ENCODE measurements at regions not wholly inside any gene's neighbourhood (a gene's known extent, or its start where the extent isn't known, plus 50 kb on each side); places are given as distances from the start of the nearest gene placed in this dataset.

DNA sequence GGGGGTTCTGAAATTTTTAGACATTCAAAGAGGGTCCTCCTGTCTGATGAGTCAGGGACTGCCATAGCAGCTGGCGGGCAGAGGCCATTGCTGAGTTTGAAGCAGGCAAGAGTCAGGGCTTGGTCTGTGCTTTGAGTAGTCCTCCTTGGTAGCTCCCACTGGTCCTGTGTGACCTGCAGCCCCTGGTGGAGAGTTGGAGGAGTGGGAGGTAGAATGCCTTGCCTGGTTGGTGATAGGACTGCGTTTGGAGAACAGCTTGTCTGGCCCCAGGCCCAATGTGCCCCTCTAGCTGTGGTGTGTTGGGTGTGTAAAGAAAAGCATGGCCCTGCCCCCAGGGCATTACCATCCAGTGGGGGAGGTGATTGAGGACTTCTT is 116.7 kb downstream of the BEGAIN start:
- no peak for DNase-seq

DNA sequence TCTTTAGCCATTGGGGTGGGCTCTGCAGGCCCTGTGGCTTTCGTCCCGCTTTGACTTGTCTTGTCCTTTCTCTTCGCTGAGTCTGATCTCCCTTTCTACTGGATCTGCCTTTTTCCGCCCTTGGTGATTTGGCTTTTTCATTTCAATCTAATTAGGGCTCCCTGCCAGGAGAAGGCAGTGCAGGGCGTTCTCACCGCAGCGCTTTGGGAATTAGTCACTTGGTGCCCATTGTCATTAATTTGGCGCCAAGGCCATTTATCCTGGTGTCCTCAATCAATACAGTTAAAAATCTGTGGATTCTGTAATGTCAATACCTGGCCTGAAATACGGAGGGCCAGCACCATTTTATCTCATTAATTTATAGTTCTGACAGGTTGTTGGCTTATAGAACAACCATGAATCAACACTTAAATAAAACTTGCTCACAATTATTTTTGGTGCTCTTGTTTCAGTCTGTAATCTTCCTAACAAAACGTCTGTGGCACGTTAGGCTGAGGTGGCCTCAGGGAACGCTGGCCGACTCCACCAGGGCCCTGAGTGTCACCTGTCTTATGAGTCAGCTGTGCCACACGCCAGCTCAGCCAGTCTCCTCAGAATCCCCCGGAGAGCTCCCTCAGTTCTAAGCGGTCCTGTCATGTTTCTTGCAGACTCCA is 115.7 kb downstream of the BEGAIN start:
- no peak for DNase-seq

DNA sequence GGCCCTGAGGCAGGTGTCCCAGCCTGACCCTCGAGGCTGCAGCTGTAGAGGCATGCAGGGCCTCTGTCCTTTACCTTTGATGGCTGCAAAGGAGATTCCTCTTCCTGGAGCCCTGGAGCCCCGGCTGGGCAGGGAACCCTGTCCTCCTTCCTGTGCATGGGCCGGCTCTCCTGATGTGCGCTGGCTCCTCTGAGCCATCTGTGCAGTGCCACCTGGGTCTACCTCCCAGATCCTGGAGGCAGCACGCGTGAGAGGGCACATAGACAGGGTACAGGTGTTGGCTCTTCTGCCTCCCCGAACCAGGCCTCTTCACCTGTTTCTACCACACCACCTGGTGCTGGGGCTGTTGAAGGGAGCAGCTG is 115.1 kb downstream of the BEGAIN start:
- DNase-seq, result no peak

DNA sequence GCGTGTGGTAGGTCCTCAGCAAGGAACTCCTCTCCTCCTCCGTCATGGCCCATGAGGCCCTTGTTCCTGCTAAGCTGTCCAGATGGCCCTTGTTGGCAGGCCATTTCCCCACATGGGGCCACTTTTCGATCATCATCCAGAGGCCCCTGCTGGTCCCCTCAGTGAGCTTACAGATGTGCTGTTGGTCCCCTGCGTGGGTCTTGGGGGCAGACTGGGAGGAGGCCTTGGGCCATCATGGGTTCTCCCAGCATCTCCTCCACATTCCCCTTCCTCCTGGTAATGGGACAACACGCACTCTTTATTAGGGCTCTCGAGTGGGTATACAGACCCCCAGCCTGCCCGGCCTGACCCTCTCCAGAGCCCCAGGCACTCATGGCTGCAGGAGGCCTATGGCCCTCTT is 114.7 kb downstream of the BEGAIN start:
- no peak for DNase-seq

DNA sequence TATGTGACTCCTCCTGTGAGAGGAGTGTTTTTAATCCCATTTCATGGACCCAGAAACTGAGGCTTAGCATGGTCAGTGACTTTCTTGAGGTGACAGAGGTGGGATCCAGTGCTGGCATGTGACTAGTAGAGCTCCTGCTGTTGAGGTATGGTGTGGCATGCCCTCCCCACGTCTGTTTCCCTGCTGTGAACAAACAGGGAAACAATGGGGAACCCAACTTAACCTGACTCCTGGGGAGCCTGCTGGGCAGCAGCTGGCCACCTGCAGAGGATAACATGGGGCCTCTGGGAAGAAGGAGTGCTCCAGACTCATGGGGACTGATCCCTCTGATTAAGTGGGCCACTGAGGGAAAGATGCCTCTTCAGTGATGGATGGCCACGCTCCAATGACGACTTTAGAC is 114.0 kb downstream of the BEGAIN start:
- no peak for DNase-seq

DNA sequence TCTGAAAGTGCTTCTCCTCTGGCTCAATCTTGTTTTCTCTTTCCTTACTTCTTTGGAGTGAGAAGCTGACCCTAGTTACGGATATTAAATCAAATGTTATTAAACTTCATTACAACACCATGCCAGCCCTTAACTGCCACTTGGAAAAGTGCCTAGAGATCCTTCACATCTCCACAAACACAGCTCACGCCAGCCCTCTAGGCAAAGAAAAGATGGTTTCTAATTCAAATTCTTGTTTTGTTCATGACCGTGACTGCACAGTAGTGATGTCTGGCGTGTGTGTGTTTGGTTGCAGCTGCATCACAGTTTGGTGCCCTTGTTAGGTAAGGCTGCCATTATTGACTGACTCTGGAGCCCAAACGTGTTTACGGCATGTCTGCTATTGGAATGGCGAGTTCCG is 113.0 kb downstream of the BEGAIN start:
- no peak for DNase-seq

DNA sequence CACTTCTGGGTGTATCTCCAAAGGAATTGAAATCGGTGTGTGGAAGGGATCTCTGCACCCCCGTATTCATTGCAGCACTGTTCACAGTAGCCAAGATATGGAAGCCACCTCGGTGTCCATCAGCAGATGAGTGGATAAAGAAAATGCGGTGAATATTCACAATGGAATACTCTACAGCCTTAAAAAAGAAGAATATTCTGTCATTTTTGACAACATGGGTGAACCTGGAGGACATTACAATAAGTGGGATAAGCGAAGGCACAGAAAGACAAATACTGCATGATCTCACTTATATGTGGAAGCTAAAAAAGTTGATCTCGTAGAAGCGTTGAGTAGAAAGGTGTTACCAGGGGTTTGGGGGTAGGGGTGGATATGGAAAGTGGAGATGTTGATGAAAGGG is 111.9 kb downstream of the BEGAIN start:
- no peak for DNase-seq

DNA sequence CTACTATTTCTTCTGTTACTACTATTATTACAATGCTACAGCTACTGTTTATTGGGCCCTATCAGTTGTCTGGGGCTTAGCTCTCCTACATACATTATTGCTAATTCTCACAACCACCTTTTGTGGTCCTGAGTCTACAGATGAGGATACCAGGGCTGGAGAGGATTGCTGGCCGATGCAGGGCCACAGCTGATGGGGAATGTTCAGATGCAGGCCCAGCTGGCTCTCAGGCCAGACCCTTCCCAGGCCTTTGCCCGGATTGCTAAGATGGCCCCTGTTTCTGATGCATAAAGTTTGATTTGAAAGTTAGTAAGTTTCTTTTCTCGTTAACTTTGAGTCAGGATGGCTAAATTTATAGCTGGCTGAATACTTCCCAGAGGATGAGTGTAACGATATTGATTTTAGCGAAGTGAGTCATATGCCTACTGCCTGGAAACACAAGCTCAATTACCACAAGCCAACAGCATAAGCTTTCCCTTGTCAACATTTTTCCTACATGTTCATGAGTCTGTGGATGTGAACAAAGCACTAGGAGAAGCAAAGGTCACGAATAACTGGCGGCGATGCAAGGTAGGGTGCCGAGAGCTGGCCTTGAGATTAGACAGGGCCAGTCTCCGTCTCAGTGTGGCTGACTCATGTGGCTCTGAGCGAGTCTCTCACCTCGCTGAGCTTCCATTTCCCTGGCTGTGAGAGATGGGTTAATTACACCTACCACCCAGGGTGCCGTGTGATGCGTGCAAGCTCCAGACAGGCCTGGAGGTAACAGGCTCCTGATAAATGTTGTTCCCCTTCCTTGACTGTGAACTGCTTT is 111.0 kb downstream of the BEGAIN start:
- no peak for DNase-seq

DNA sequence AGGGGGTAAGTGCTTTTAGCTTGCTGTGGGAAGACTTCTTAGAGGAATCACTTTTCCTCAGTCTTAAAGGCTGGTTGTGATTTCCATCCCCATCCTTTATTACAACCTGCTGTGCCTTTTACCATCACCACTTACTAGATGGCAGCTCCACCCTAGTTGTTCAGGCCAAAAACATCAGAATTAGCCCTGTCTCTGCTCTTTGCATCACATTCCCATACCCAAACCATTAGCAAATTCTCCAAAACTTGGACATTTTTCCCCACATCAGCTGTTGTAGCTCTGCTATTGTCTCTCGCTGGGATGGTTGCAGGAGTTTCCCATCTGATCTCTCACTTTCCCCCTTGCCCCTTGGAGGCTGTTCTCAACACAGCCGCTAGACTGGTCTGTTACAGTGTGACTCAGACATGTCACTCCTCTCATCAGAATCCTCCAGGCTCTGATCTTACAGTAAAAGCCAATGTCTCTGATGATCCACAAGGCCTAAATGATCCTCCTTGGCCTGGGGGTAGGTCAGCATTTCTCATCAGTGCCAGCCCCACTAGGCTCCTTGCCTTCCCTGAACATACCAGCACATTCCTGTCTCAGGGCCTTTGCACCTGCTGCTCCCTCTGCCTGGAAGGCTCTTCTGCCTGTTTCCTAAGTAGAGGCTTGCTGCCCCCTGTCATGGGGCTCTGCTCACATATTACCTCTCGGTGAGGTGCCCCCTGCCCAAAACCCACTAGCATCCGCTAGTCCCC is 102.5 kb downstream of the BEGAIN start:
- DNase-seq, result no peak

DNA sequence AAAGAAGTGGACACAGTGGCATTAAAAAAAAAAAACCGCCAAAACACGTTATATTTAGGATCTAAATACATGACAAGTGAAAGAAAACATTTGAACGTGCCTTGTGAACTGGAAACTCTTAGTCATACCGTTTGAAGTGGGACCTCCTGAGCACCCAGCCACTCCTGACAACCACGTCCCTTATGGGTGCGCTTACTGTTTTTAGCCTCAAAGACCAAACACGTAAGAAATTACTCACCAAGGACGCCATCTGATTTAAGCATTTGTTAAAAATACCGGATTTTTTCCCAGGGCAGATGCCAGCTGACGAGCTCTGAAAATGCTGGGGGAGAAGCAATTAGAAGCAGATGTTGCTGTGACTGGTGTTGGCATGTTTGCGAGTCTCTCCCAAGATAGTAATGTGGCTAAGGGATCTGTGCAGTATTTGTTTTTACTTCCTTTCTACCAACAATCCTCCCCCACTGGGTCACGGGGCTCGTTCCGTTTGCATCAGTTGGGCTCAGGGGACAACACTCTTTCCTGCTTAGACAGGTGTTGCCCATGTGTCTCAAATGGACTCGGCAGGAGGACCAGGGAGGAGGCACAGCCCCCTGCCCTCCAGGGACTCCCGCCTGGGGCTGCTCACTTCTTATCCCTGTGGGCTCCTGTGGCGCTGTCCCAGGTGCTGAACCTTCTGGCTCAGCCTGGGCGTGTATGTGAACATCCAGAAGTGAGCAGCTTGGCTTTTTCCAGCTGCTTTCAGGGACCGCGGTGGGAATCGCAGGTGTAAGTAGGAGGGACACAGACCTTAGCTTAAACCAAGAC is 101.0 kb downstream of the BEGAIN start:
- DNase-seq, result peak; percentile 20
